GM23248 (cell line): ENCODE measurements at regions not wholly inside any gene's neighbourhood (a gene's known extent, or its start where the extent isn't known, plus 50 kb on each side); places are given as distances from the start of the nearest gene placed in this dataset.

Experiments
- DNase-seq: peaks from one replicate; pipeline ENCODE4 v3.0.0-alpha.2; 2015
- H2AFZ ChIP-seq: fragments of 200-600 bp; sonication (generic); 2 replicates; pipeline ENCODE4 v1.6.1; 2016; ENCODE audit warnings: antibody characterized with exemption
- H3F3A ChIP-seq: fragments of 200-600 bp; sonication (generic); 2 replicates; pipeline ENCODE4 v1.6.1; 2016; ENCODE audit warnings: mild to moderate bottlenecking, antibody characterized with exemption, mixed run types; ENCODE audit not compliant: insufficient read depth
- H3K27ac ChIP-seq: fragments of 200-600 bp; sonication (generic); 2 replicates; pipeline ENCODE4 v1.5.1; 2016; ENCODE audit warnings: mild to moderate bottlenecking
- H3K27me3 ChIP-seq: fragments of 200-600 bp; sonication (generic); replicated peaks from 2 replicates; pipeline ENCODE4 v1.6.1; 2016; ENCODE audit warnings: mild to moderate bottlenecking; ENCODE audit not compliant: insufficient read depth
- H3K36me3 ChIP-seq: fragments of 200-600 bp; sonication (generic); 2 replicates; pipeline ENCODE4 v1.6.1; 2016; ENCODE audit warnings: low read depth, mild to moderate bottlenecking
- H3K4me1 ChIP-seq: fragments of 200-600 bp; sonication (generic); 2 replicates; pipeline ENCODE4 v1.6.1; 2016; ENCODE audit warnings: mild to moderate bottlenecking; ENCODE audit not compliant: insufficient read depth
- H3K4me2 ChIP-seq: fragments of 200-600 bp; sonication (generic); one replicate; pipeline ENCODE4 v1.6.1; 2016; ENCODE audit warnings: mild to moderate bottlenecking; ENCODE audit not compliant: unreplicated experiment
- H3K4me3 ChIP-seq: fragments of 200-600 bp; sonication (generic); 2 replicates; pipeline ENCODE4 v1.5.1; 2016; ENCODE audit warnings: mild to moderate bottlenecking
- H3K79me2 ChIP-seq: fragments of 200-600 bp; sonication (generic); 2 replicates; pipeline ENCODE4 v1.6.1; 2016; ENCODE audit warnings: mild to moderate bottlenecking; ENCODE audit not compliant: insufficient read depth
- H3K9ac ChIP-seq: fragments of 200-600 bp; sonication (generic); 2 replicates; pipeline ENCODE4 v1.6.1; 2016; ENCODE audit warnings: mild to moderate bottlenecking
- H3K9me2 ChIP-seq: fragments of 200-600 bp; sonication (generic); 2 replicates; pipeline ENCODE4 v1.6.1; 2016; ENCODE audit warnings: mixed run types, mild to moderate bottlenecking, moderate library complexity; ENCODE audit not compliant: insufficient read depth
- H3K9me3 ChIP-seq: fragments of 200-600 bp; sonication (generic); one replicate; pipeline ENCODE4 v1.6.1; 2017; ENCODE audit warnings: low read depth
- H4K20me1 ChIP-seq: fragments of 200-600 bp; sonication (generic); 2 replicates; pipeline ENCODE4 v1.6.0; 2016; ENCODE audit not compliant: insufficient read depth
- EZH2 ChIP-seq: fragments of 200-600 bp; sonication (generic); IDR thresholded peaks from 2 replicates; pipeline ENCODE4 v1.6.1; 2018; ENCODE audit warnings: antibody characterized with exemption, mild to moderate bottlenecking; ENCODE audit not compliant: insufficient read depth, poor library complexity, severe bottlenecking
- EZH2phosphoT487 ChIP-seq: fragments of 200-600 bp; sonication (generic); IDR thresholded peaks from 2 replicates; pipeline ENCODE4 v1.6.1; 2018; ENCODE audit warnings: antibody characterized with exemption, moderate library complexity, mild to moderate bottlenecking, low read depth; ENCODE audit not compliant: insufficient read depth
- WGBS, 2 experiments: methylation state at CpG; one replicate each; pipeline ENCODE4 v1.1.6; 2015 to 2017; ENCODE audit warnings: low lambda C conversion rate in 2 of 2, low coverage in 1 of 2; ENCODE audit errors: missing lambda C conversion rate in 2 of 2; 5-methylcytosine and 5-hydroxymethylcytosine counted together
- in situ Hi-C: fragments of 300-500 bp; cut with MboI; formaldehyde crosslinking; loops from 2 replicates; pipeline ENCODE4 v1.15.0; 2020

- H2AFZ ChIP-seq, result no peak overlapping the region
Observed at GRCh38 chr3:106882297-106882696, 494.9 kb upstream of the CCDC54 start.

GRCh38 chr3:106906074-106906473 lies 471.2 kb upstream of the CCDC54 start:
- H3K27ac ChIP-seq, result no peak overlapping the region
- no peak overlapping the region for H3K4me3 ChIP-seq
- no peak for TF ChIP-seq EZH2
- no peak for TF ChIP-seq EZH2phosphoT487
- DNase-seq, result no peak
- in situ Hi-C loops, result no loop called here
- H3K4me1 ChIP-seq, result no peaks in the 10 kb centered on the region
- no peaks in the 10 kb centered on the region for H3K27me3 ChIP-seq
- 47 to 48% methylated on average over 4 of the region's 4 CpGs for WGBS, 2 experiments
- H3K4me2 ChIP-seq, result no peak overlapping the region
- H3K9ac ChIP-seq, result no peak overlapping the region
- H3K79me2 ChIP-seq, result no peaks in the 10 kb centered on the region
- H3K36me3 ChIP-seq, result no peaks in the 10 kb centered on the region
- no peaks in the 10 kb centered on the region for H3K9me2 ChIP-seq
- no peaks in the 10 kb centered on the region for H3K9me3 ChIP-seq
- no peaks in the 10 kb centered on the region for H3F3A ChIP-seq
- H2AFZ ChIP-seq, result no peak overlapping the region
- no peaks in the 10 kb centered on the region for H4K20me1 ChIP-seq

More at GRCh38 chr3:106882297-106882696, 494.9 kb upstream of the CCDC54 start:
- H3K79me2 ChIP-seq, result no peaks in the 10 kb centered on the region
- H3K9me3 ChIP-seq, result no peaks in the 10 kb centered on the region
- WGBS, 2 experiments, result 53 to 55% methylated on average over 2 of the region's 2 CpGs
- H3F3A ChIP-seq, result no peaks in the 10 kb centered on the region
- no peaks in the 10 kb centered on the region for H3K4me1 ChIP-seq
- H3K36me3 ChIP-seq, result no peaks in the 10 kb centered on the region
- H3K9ac ChIP-seq, result no peak overlapping the region
- DNase-seq, result no peak
- no peaks in the 10 kb centered on the region for H3K27me3 ChIP-seq
- H3K4me3 ChIP-seq, result no peak overlapping the region
- H3K9me2 ChIP-seq, result no peaks in the 10 kb centered on the region
- H4K20me1 ChIP-seq, result no peaks in the 10 kb centered on the region
- no peak overlapping the region for H3K4me2 ChIP-seq
- in situ Hi-C loops, result no loop called here
- TF ChIP-seq EZH2 (no peak), EZH2phosphoT487 (no peak)
- H3K27ac ChIP-seq, result no peak overlapping the region

- no peak for DNase-seq
- TF ChIP-seq EZH2phosphoT487 (no peak), EZH2 (no peak)
- 67 to 73% methylated on average over 7 to 10 of the region's 10 CpGs for WGBS, 2 experiments
- Histone ChIP-seq H3K9me2 (no peaks in the 10 kb centered on the region), H3K4me1 (no peaks in the 10 kb centered on the region), H3K9me3 (no peaks in the 10 kb centered on the region), H3K4me3 (no peak overlapping the region), H3K79me2 (no peaks in the 10 kb centered on the region), H3K27ac (no peak overlapping the region), H3K36me3 (no peaks in the 10 kb centered on the region), H3K4me2 (no peak overlapping the region), H4K20me1 (no peaks in the 10 kb centered on the region), H3K27me3 (no peaks in the 10 kb centered on the region), H3K9ac (no peak overlapping the region), H3F3A (no peaks in the 10 kb centered on the region), H2AFZ (no peak overlapping the region)
- in situ Hi-C loops, result no loop called here
Observed at GRCh38 chr3:106908181-106908938, 468.9 kb upstream of the CCDC54 start.

- in situ Hi-C loops, result no loop called here
- WGBS, 2 experiments, result 72 to 73% methylated on average over 13 to 14 of the region's 14 CpGs
- no peaks in the 10 kb centered on the region for H3K9me3 ChIP-seq
- TF ChIP-seq EZH2, result no peak
- TF ChIP-seq EZH2phosphoT487, result no peak
- no peak overlapping the region for H3K9ac ChIP-seq
- no peaks in the 10 kb centered on the region for H3K27me3 ChIP-seq
- H3K79me2 ChIP-seq, result no peaks in the 10 kb centered on the region
- H3K4me1 ChIP-seq, result no peaks in the 10 kb centered on the region
- H4K20me1 ChIP-seq, result no peaks in the 10 kb centered on the region
- no peak overlapping the region for H3K27ac ChIP-seq
- no peak for DNase-seq
- no peak overlapping the region for H2AFZ ChIP-seq
- no peaks in the 10 kb centered on the region for H3K36me3 ChIP-seq
- H3K9me2 ChIP-seq, result no peaks in the 10 kb centered on the region
- H3F3A ChIP-seq, result no peaks in the 10 kb centered on the region
- no peak overlapping the region for H3K4me2 ChIP-seq
- H3K4me3 ChIP-seq, result no peak overlapping the region
Observed at GRCh38 chr3:106913111-106913698, 464.0 kb upstream of the CCDC54 start.
